HL-60 (cell line): ENCODE measurements at regions not wholly inside any gene's neighbourhood (a gene's known extent, or its start where the extent isn't known, plus 50 kb on each side); places are given as distances from the start of the nearest gene placed in this dataset.

Source experiments
- CTCF ChIP-seq: IDR thresholded peaks from one replicate; pipeline ENCODE4 v1.5.1; 2011; ENCODE audit warnings: low read length, control low read depth, inconsistent platforms; ENCODE audit not compliant: insufficient read depth
- REST ChIP-seq: IDR thresholded peaks from 2 replicates; pipeline ENCODE4 v1.6.1; 2012; ENCODE audit warnings: low read depth; ENCODE audit not compliant: insufficient replicate concordance

GRCh38 chr2:156704617-156705016 lies 268.4 kb downstream of the GPD2 start:
- TF ChIP-seq CTCF = no peak
- no peak for TF ChIP-seq REST
